OCI-LY7 (cell line): ENCODE measurements at regions not wholly inside any gene's neighbourhood (a gene's known extent, or its start where the extent isn't known, plus 50 kb on each side); places are given as distances from the start of the nearest gene placed in this dataset.

Experiments
- BruUV-seq: library from RNA; stranded (reverse); fragments of 400-500 nt; replicated peaks from 2 replicates; lab custom pipeline; 2021; lab: Mats Ljungman, UMichigan
- CTCF ChIA-PET: fragments of 300-600 bp; sonication (Branson Sonifier 250); formaldehyde crosslinking; loops from one replicate; lab custom pipeline; 2022; ENCODE audit warnings: antibody characterized with exemption; ENCODE audit not compliant: unreplicated experiment; lab: Charles Lee
- POLR2A ChIA-PET: fragments of 300-600 bp; sonication (Branson Sonifier 250); formaldehyde crosslinking; loops from one replicate; lab custom pipeline; 2022; ENCODE audit warnings: antibody characterized with exemption; lab: Charles Lee
- DNase-seq: peaks from one replicate; pipeline ENCODE4 v3.0.0-alpha.2; 2015; ENCODE audit warnings: low spot score
- H2AFZ ChIP-seq: fragments of 200-600 bp; sonication (generic), shearing (Covaris generic); 2 replicates; pipeline ENCODE4 v1.6.1; 2014; ENCODE audit warnings: mild to moderate bottlenecking, antibody characterized with exemption, low read length, moderate library complexity
- H3K27ac ChIP-seq: fragments of 200-600 bp; sonication (generic); 2 replicates; pipeline ENCODE4 v1.5.1; 2014; ENCODE audit warnings: mixed run types, low read depth, mild to moderate bottlenecking, moderate library complexity, low read length, inconsistent platforms; ENCODE audit not compliant: poor library complexity, severe bottlenecking
- H3K36me3 ChIP-seq: fragments of 200-600 bp; sonication (generic); 2 replicates; pipeline ENCODE4 v1.6.1; 2014; ENCODE audit warnings: mild to moderate bottlenecking, antibody characterized with exemption, low read length, moderate library complexity, mixed read lengths; ENCODE audit not compliant: insufficient read depth
- H3K4me1 ChIP-seq: fragments of 200-600 bp; sonication (generic); 2 replicates; pipeline ENCODE4 v1.5.1; 2014; ENCODE audit warnings: mild to moderate bottlenecking, low read length; ENCODE audit not compliant: insufficient read depth, poor library complexity, severe bottlenecking
- H3K4me2 ChIP-seq: fragments of 200-600 bp; sonication (generic); 2 replicates; pipeline ENCODE4 v1.6.1; 2014; ENCODE audit warnings: mild to moderate bottlenecking, low read length
- H3K4me3 ChIP-seq: fragments of 200-600 bp; sonication (generic); 2 replicates; pipeline ENCODE4 v1.5.1; 2014; ENCODE audit warnings: mild to moderate bottlenecking, low read depth, low read length; ENCODE audit not compliant: poor library complexity, severe bottlenecking
- H3K79me2 ChIP-seq: fragments of 200-600 bp; sonication (generic); 2 replicates; pipeline ENCODE4 v1.6.1; 2016; ENCODE audit warnings: low read depth, mild to moderate bottlenecking, low read length, moderate library complexity, mixed read lengths; ENCODE audit not compliant: insufficient read depth
- H3K9me2 ChIP-seq: fragments of 200-600 bp; sonication (generic); 2 replicates; pipeline ENCODE4 v1.6.1; 2016; ENCODE audit warnings: mild to moderate bottlenecking, low read length, mixed read lengths; ENCODE audit not compliant: insufficient read depth
- H3K9me3 ChIP-seq: fragments of 200-600 bp; sonication (generic); 2 replicates; pipeline ENCODE4 v1.6.1; 2014; ENCODE audit warnings: mild to moderate bottlenecking, mixed run types, low read length, mixed read lengths
- H4K20me1 ChIP-seq: fragments of 200-600 bp; sonication (generic); 2 replicates; pipeline ENCODE4 v1.6.1; 2014; ENCODE audit warnings: mild to moderate bottlenecking, antibody characterized with exemption, low read length, moderate library complexity, mixed read lengths; ENCODE audit not compliant: insufficient read depth
- EZH2phosphoT487 ChIP-seq: fragments of 200-600 bp; sonication (generic); IDR thresholded peaks from 2 replicates; pipeline ENCODE4 v1.6.1; 2018; ENCODE audit warnings: low read depth, borderline replicate concordance, mild to moderate bottlenecking, mixed run types, antibody characterized with exemption, low read length, moderate library complexity, mixed read lengths
- intact Hi-C: fragments of 100-400 bp; cut with micrococcal nuclease; formaldehyde crosslinking; loops from one replicate; pipeline ENCODE4 v1.10.0; 2022; ENCODE audit not compliant: unreplicated experiment
- TF ChIP-seq, protein P1 (sequence below): fragments of 200-600 bp; sonication (generic); conservative IDR thresholded peaks from 2 replicates; pipeline ENCODE4 v1.5.1; 2014; ENCODE audit warnings: mild to moderate bottlenecking, antibody characterized with exemption, low read length, moderate library complexity, mixed read lengths

DNA sequence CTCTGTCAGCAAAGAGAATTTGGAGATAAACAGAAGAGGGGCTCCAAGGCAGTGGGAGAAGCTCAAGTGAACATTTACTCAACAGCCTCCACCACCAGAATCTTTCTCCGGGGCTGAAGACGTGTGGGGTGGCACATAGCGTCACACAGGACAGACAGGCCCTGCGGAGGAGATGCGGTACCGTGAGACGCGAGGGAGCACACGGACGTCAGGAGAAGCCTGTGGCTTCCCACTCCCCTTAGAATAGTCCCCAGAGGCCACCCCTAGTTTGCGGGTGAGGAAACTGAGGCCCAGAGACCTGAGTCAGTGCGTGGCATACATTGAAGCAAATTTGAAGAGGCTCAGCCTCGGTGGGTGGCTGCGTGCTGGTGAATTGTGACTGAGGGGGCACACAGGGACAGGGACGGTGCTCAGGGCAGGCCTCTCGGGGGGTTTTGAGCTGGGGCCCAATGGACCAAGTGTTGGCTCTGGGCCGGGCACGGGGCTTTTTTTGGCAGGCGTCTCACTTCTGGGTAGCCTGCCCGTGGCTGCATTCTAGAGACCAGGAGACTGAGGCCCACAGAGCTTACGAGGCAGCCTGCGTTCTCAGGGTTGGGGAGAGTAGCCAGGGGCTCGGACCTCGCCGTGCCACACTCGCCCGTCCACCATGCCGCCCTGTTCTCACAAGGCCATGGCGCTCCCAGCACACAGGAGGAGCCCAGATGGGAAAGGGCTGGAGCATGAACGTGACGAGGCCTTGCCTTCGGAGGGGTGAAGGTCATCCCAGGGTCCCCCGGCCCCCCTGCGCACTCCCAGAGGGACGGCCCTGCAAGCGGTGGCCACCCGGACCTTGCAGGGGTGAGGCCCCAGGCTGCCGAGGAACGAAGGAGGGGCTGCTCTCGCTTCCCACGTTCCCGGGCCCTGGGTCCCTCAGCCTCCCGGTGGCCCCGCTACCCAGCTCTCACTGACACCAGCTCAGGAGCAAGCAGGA lies 220.6 kb downstream of the C9orf50 start:
- BruUV-seq, result no TSS peak
- Histone ChIP-seq H4K20me1 (no peaks in the 10 kb centered on the region), H3K4me1 (no peaks in the 10 kb centered on the region), H3K9me3 (no peaks in the 10 kb centered on the region), H3K79me2 (no peaks in the 10 kb centered on the region), H3K4me2 (no peak overlapping the region), H3K4me3 (no peak overlapping the region), H3K36me3 (no peaks in the 10 kb centered on the region), H3K9me2 (no peaks in the 10 kb centered on the region), H3K27ac (no peak overlapping the region), H2AFZ (no peak overlapping the region)
- DNase-seq, result no peak
- intact Hi-C loops, result no loop called here
- ChIA-PET CTCF (no interaction called here), POLR2A (no interaction called here)
- no peak for TF ChIP-seq EZH2phosphoT487
- TF ChIP-seq, protein P1, sequence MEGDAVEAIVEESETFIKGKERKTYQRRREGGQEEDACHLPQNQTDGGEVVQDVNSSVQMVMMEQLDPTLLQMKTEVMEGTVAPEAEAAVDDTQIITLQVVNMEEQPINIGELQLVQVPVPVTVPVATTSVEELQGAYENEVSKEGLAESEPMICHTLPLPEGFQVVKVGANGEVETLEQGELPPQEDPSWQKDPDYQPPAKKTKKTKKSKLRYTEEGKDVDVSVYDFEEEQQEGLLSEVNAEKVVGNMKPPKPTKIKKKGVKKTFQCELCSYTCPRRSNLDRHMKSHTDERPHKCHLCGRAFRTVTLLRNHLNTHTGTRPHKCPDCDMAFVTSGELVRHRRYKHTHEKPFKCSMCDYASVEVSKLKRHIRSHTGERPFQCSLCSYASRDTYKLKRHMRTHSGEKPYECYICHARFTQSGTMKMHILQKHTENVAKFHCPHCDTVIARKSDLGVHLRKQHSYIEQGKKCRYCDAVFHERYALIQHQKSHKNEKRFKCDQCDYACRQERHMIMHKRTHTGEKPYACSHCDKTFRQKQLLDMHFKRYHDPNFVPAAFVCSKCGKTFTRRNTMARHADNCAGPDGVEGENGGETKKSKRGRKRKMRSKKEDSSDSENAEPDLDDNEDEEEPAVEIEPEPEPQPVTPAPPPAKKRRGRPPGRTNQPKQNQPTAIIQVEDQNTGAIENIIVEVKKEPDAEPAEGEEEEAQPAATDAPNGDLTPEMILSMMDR, result no peak

DNA sequence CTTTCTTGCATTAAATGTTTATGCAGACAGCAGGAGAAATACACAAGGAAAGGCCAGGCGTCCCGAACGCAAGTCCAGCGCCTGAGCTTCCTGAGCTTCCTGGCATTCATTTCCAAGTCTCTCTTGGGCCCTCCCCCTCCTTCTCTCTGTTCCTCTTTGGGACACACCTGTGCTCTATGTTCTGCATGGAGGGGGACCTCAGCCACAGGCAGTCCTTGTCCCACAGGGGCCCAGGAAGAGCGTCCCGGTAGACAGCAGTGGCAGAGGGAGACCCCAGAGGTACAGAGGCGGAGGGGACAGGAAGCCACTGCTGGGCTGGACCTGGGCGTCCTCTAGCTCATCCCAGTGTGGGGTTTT lies 221.3 kb downstream of the C9orf50 start:
- H3K79me2 ChIP-seq, result no peaks in the 10 kb centered on the region
- no peaks in the 10 kb centered on the region for H3K4me1 ChIP-seq
- no peak overlapping the region for H3K4me3 ChIP-seq
- POLR2A ChIA-PET, result no interaction called here
- no peaks in the 10 kb centered on the region for H4K20me1 ChIP-seq
- no peaks in the 10 kb centered on the region for H3K36me3 ChIP-seq
- H3K27ac ChIP-seq, result no peak overlapping the region
- CTCF ChIA-PET, result no interaction called here
- no TSS peak for BruUV-seq
- H3K4me2 ChIP-seq, result no peak overlapping the region
- no peak overlapping the region for H2AFZ ChIP-seq
- DNase-seq, result no peak
- no peaks in the 10 kb centered on the region for H3K9me3 ChIP-seq
- no peak for TF ChIP-seq EZH2phosphoT487
- TF ChIP-seq, protein P1, result no peak
- intact Hi-C loops, result no loop called here
- H3K9me2 ChIP-seq, result no peaks in the 10 kb centered on the region

DNA sequence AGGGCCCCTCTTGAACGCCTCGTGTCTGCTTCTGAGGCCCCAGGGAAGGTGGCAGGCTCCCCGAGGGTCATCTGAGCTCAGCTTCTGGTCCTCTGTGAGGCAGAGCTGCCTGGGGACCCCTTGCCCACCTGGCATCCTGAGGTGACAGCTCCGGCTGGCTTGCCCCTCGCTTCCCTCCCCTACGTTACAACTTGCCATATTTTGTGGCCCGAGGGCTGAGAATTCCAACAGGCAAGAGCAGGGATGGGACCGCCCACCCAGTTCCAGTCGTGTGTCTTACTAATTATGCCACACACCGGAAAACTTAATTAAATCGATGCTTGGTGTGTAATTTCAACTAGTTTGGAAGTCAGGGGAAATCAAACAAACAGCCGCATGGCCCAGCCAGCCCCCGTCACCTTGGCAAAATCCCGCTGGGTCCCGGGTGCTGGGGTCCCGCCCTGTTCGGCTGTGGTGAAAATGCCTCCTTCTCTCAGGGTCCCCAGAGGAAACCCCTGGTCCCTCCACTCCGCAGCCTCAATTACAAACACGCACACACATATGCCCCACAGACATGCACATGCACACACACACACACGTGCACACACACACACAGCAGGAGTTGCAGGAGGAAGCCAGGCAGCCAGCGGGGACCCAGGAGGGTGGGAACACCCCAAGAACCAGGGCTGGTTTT lies 221.0 kb upstream of the IER5L start:
- Histone ChIP-seq H3K9me3 (no peaks in the 10 kb centered on the region), H2AFZ (no peak overlapping the region), H3K4me2 (no peak overlapping the region), H3K4me1 (no peaks in the 10 kb centered on the region), H3K27ac (no peak overlapping the region), H3K79me2 (no peaks in the 10 kb centered on the region), H3K4me3 (no peak overlapping the region), H3K9me2 (no peaks in the 10 kb centered on the region), H4K20me1 (no peaks in the 10 kb centered on the region), H3K36me3 (no peaks in the 10 kb centered on the region)
- POLR2A ChIA-PET, result no interaction called here
- no peak for DNase-seq
- TF ChIP-seq EZH2phosphoT487, result no peak
- TF ChIP-seq, protein P1, result no peak
- no TSS peak for BruUV-seq
- CTCF ChIA-PET, result no interaction called here
- intact Hi-C loops, result no loop called here
